Osteoblast (primary cell): ENCODE measurements at regions not wholly inside any gene's neighbourhood (a gene's known extent, or its start where the extent isn't known, plus 50 kb on each side); places are given as distances from the start of the nearest gene placed in this dataset.

Source experiments
- DNase-seq: peaks from one replicate; pipeline ENCODE4 v3.0.0; 2011; ENCODE audit warnings: low spot score, mixed read lengths; ENCODE audit not compliant: insufficient read length; ENCODE audit errors: missing footprints
- H2AFZ ChIP-seq: 2 replicates; pipeline ENCODE4 v1.6.0; 2011; ENCODE audit warnings: mild to moderate bottlenecking, low read length
- H3K27ac ChIP-seq: 2 replicates; pipeline ENCODE4 v1.5.1; 2011; ENCODE audit warnings: mild to moderate bottlenecking, low read depth, low read length, moderate library complexity
- H3K27me3 ChIP-seq: 2 replicates; pipeline ENCODE4 v1.6.0; 2012; ENCODE audit warnings: mild to moderate bottlenecking, control low read depth, inconsistent platforms, low read length, moderate library complexity; ENCODE audit not compliant: insufficient read depth
- H3K36me3 ChIP-seq: 2 replicates; pipeline ENCODE4 v1.5.1; 2011; ENCODE audit warnings: mild to moderate bottlenecking, low read length, control low read depth, moderate library complexity; ENCODE audit not compliant: insufficient read depth
- H3K4me1 ChIP-seq: 2 replicates; pipeline ENCODE4 v1.5.1; 2011; ENCODE audit warnings: mild to moderate bottlenecking, low read length, control low read depth, moderate library complexity; ENCODE audit not compliant: insufficient read depth
- H3K4me2 ChIP-seq: 2 replicates; pipeline ENCODE4 v1.6.0; 2011; ENCODE audit warnings: mild to moderate bottlenecking, low read length; ENCODE audit not compliant: insufficient read depth
- H3K4me3 ChIP-seq: fragments of 200-600 bp; sonication (generic); 3 replicates; pipeline ENCODE4 v1.5.1; 2012; ENCODE audit warnings: mild to moderate bottlenecking, low read length, inconsistent platforms; ENCODE audit not compliant: insufficient read depth
- H3K79me2 ChIP-seq: 2 replicates; pipeline ENCODE4 v1.6.0; 2012; ENCODE audit warnings: mild to moderate bottlenecking, low read length, control low read depth, inconsistent platforms; ENCODE audit not compliant: insufficient read depth
- H3K9me3 ChIP-seq: 2 replicates; pipeline ENCODE4 v1.5.1; 2011; ENCODE audit warnings: low read depth, low read length, control low read depth
- H4K20me1 ChIP-seq: 2 replicates; pipeline ENCODE4 v1.6.0; 2012; ENCODE audit warnings: mild to moderate bottlenecking, low read length, control low read depth; ENCODE audit not compliant: insufficient read depth
- TF ChIP-seq, protein P1 (sequence below): IDR thresholded peaks from 2 replicates; pipeline ENCODE4 v1.5.1; 2011; ENCODE audit warnings: mild to moderate bottlenecking, low read depth, low read length, moderate library complexity; ENCODE audit errors: extremely low read depth

DNA sequence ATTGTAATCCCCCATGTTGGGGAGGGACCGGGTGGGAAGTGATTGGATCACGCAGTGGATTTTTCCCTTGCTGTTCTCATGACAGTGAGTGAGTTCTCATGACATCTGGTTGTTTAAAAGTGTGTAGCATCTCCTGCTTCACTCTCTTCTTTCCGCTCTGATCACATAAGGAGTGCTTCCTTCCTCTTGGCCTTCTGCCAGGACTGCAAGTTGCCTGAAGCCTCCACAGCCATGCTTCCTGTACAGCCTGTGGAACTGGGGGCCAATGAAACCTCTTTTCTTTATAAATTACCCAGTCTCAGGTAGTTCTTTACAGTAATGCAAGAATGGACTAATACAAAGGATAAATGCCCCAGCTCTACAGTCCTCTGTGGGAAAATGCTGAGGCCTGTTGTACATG lies 437.5 kb upstream of the NXPH2 start:
- no peaks in the 10 kb centered on the region for H3K27me3 ChIP-seq
- no peak overlapping the region for H2AFZ ChIP-seq
- H3K79me2 ChIP-seq = no peaks in the 10 kb centered on the region
- DNase-seq = no peak
- TF ChIP-seq, protein P1, sequence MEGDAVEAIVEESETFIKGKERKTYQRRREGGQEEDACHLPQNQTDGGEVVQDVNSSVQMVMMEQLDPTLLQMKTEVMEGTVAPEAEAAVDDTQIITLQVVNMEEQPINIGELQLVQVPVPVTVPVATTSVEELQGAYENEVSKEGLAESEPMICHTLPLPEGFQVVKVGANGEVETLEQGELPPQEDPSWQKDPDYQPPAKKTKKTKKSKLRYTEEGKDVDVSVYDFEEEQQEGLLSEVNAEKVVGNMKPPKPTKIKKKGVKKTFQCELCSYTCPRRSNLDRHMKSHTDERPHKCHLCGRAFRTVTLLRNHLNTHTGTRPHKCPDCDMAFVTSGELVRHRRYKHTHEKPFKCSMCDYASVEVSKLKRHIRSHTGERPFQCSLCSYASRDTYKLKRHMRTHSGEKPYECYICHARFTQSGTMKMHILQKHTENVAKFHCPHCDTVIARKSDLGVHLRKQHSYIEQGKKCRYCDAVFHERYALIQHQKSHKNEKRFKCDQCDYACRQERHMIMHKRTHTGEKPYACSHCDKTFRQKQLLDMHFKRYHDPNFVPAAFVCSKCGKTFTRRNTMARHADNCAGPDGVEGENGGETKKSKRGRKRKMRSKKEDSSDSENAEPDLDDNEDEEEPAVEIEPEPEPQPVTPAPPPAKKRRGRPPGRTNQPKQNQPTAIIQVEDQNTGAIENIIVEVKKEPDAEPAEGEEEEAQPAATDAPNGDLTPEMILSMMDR = no peak
- H4K20me1 ChIP-seq = no peaks in the 10 kb centered on the region
- H3K36me3 ChIP-seq = no peaks in the 10 kb centered on the region
- no peaks in the 10 kb centered on the region for H3K4me1 ChIP-seq
- H3K4me2 ChIP-seq = no peak overlapping the region
- H3K4me3 ChIP-seq = no peak overlapping the region
- H3K27ac ChIP-seq = no peak overlapping the region
- no peaks in the 10 kb centered on the region for H3K9me3 ChIP-seq

DNA sequence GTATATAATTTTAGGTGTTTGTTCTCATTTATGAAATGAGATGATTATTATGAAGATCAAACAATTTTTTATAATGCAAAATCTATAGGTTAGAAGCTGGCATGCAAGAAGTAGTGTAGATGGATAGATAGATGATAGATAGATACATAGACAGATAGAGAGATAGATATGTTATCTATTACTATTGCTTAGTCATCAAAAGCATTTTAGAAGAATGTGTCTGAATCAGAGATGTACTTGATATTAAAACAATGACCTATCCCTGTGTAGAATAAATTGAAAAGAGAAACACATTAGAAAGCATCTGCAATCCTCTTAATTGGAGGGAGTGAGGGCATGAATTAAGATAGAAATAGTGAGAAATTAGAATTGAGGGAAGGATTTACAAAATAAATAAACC lies 436.2 kb upstream of the NXPH2 start:
- Histone ChIP-seq H3K36me3 (no peaks in the 10 kb centered on the region), H4K20me1 (no peaks in the 10 kb centered on the region), H3K4me3 (no peak overlapping the region), H3K27ac (no peak overlapping the region), H3K79me2 (no peaks in the 10 kb centered on the region), H3K27me3 (no peaks in the 10 kb centered on the region), H3K4me1 (no peaks in the 10 kb centered on the region), H3K9me3 (peaks cover 3% of the 10 kb centered on the region), H2AFZ (no peak overlapping the region), H3K4me2 (no peak overlapping the region)
- DNase-seq = no peak
- TF ChIP-seq, protein P1 = no peak

DNA sequence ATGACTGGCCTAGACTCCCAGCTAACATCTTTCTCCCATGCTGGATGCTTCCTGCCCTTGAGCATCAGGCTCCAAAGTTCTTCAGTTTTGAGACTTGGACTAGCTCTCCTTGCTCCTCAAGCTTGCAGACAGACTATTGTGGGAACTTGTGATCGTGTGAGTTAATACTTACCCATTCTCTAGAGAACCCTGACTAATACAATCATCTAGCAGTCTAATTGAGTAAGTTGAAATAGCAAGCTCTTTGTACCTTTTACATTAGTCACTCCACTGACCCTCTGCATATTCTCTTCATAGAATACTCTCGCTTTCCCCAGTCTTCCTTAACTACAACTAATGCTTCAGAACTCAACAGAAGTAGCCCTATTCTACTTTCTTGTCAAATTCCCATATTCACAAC lies 434.6 kb upstream of the NXPH2 start:
- Histone ChIP-seq H3K79me2 (no peaks in the 10 kb centered on the region), H3K4me2 (no peak overlapping the region), H3K27me3 (no peaks in the 10 kb centered on the region), H2AFZ (no peak overlapping the region), H4K20me1 (no peaks in the 10 kb centered on the region), H3K4me3 (no peak overlapping the region), H3K36me3 (no peaks in the 10 kb centered on the region), H3K27ac (no peak overlapping the region), H3K9me3 (peaks cover 3% of the 10 kb centered on the region), H3K4me1 (no peaks in the 10 kb centered on the region)
- TF ChIP-seq, protein P1 = no peak
- DNase-seq = no peak

GRCh38 chr2:139209586-139209985 lies 429.4 kb upstream of the NXPH2 start:
- H3K27ac ChIP-seq = no peak overlapping the region
- no peaks in the 10 kb centered on the region for H3K27me3 ChIP-seq
- H4K20me1 ChIP-seq = no peaks in the 10 kb centered on the region
- TF ChIP-seq, protein P1 = no peak
- peaks cover 3% of the 10 kb centered on the region for H3K9me3 ChIP-seq
- H3K4me2 ChIP-seq = no peak overlapping the region
- H3K4me3 ChIP-seq = no peak overlapping the region
- no peak overlapping the region for H2AFZ ChIP-seq
- no peaks in the 10 kb centered on the region for H3K79me2 ChIP-seq
- no peaks in the 10 kb centered on the region for H3K4me1 ChIP-seq
- no peaks in the 10 kb centered on the region for H3K36me3 ChIP-seq
- no peak for DNase-seq
